VCaP (cell line): ENCODE measurements at regions not wholly inside any gene's neighbourhood (a gene's known extent, or its start where the extent isn't known, plus 50 kb on each side); places are given as distances from the start of the nearest gene placed in this dataset.
"Not testable (repeated sequence)": the region's sequence is repeated elsewhere in the genome, so short reads cannot be mapped to it uniquely, and the experiment has no call there.

Experiments
- H3K27ac ChIP-seq: fragments of 450-650 bp; 2 replicates; pipeline ENCODE4 v1.5.1; 2017
- TF ChIP-seq, protein P1 (sequence below): fragments of 450-650 bp; conservative IDR thresholded peaks from 2 replicates; pipeline ENCODE4 v1.5.1; 2017; ENCODE audit warnings: mild to moderate bottlenecking, moderate library complexity

DNA sequence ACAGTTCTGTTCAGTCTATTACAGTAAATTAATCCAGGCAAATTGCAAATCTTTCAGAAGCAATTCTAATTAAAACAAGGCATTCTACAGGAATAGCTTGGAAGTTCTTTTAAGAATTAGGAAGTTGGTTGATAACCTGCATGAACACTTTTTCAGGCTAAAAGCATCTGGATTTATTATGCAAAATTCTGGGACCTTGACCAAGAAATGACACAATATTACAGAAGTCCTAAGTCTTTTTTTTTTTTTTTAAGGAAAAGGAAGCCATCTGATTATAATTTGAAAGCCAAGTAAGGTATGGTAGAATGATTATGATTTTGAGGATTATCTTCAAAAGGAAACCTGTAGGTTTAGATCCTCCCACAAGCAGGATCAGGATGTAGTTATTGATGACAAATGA, 74.7 kb upstream of the KCNK2 start:
- no peak overlapping the region for H3K27ac ChIP-seq
- TF ChIP-seq, protein P1, sequence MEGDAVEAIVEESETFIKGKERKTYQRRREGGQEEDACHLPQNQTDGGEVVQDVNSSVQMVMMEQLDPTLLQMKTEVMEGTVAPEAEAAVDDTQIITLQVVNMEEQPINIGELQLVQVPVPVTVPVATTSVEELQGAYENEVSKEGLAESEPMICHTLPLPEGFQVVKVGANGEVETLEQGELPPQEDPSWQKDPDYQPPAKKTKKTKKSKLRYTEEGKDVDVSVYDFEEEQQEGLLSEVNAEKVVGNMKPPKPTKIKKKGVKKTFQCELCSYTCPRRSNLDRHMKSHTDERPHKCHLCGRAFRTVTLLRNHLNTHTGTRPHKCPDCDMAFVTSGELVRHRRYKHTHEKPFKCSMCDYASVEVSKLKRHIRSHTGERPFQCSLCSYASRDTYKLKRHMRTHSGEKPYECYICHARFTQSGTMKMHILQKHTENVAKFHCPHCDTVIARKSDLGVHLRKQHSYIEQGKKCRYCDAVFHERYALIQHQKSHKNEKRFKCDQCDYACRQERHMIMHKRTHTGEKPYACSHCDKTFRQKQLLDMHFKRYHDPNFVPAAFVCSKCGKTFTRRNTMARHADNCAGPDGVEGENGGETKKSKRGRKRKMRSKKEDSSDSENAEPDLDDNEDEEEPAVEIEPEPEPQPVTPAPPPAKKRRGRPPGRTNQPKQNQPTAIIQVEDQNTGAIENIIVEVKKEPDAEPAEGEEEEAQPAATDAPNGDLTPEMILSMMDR, result no peak

DNA sequence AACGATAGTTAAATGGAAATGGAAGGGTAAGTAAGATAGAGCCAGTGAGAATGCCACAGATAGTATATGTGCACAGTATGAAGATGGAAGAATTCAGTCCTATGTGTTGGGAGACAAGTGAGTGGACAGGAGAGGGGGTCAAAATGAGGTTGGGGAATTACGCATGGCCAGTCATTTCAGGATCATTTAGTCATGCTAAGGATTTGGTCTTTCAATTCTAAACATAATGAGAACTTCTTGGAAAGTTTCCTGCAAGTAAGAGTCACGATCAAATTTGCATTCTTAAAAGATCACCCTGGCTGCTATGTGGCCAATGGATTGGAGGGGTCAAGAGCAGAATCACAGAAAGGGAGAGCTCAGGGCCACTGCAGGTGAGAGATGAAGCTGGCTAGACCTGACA, 64.0 kb upstream of the KCNK2 start:
- TF ChIP-seq, protein P1, result no peak
- H3K27ac ChIP-seq, result no peak overlapping the region

DNA sequence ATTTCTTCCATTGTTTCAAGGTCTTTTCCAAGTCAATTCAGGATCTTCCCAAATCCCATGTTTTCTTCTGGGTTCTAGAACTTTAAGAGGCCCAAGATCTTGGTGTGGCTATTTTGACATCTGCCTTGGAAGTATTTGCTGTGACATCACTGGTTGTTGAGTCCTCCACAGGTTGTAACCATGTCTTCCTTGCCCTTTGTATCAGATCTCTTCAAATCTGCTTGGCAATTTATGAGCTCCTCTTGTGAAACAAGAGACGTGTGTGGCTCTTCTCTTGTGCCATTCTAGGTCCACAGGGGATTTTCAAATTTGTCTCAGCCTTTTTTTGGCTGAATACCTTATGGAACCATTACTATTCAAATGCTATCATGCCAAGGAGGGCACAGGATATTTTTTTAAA, 60.3 kb upstream of the KCNK2 start:
- TF ChIP-seq, protein P1, result no peak
- no peak overlapping the region for H3K27ac ChIP-seq

DNA sequence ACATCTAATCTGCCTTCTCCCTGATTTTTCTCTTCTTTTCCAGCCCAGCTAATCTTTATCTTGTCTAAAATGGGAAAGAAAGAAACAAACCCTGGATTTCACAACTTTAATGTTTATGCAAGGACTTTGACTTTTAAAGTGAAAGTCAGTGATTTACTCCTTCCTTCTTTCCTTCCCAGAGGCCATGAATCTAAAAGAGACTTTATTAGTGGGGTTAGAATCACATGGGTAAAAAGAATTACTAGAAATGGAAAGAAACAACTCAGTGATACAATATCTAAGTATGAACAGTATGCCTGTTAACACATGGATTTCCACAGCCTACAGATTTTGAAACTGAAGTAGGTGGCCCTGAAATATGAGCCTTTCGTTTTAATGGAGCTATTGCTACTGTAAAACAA, 59.8 kb upstream of the KCNK2 start:
- TF ChIP-seq, protein P1, result no peak

DNA sequence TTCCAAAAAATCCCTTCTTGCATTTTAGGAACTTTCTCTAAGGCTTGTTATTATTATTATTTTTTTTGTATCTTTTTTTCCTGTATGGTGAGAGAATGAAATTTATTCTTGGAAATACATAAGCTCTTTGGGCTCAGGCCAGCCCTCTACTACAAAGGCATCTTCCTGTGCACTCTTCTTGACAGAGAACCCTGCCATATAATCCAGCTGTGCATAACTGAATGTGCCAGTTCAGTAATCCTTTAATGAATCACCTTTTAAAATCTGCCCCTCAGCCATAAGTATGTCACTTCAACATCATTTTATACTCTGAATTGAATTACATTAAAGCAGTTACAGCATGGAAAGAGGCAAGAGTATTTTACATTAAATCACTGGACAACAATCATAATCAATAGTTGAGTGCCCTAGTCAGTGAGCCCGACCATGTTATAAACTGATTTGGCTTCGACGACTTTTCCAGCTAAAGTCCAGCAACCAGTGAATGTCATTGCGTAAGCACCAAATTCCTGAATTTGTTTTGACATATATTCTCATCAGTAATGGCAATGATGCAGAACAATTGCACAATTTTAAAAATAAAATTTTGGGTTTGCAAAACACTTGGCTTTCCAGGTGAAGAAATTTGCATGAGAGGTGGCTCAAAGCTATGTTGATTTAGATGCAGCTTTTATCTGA, 59.2 kb upstream of the KCNK2 start:
- H3K27ac ChIP-seq, result no peak overlapping the region
- TF ChIP-seq, protein P1, result no peak

More for the DNA sequence above, 59.8 kb upstream of the KCNK2 start:
- no peak overlapping the region for H3K27ac ChIP-seq

DNA sequence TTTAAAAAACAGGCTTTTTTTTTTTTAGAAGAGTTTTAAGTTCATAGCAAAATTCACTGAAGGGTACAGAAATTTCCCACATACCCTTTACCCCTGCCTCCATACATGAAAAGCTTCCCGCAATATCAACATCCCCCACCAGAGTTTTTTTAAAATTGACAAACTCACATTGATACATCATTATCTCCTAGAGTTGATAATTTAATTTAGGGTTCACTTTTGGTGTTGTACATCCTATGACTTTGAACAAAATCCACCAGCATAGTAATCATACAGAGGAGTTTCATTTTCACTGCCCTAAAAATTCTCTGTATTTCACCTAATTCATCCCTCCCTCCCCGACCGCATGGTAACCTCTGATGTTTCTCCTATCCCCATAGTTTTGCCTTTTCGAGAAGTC, 53.6 kb upstream of the KCNK2 start:
- H3K27ac ChIP-seq, result no peak overlapping the region
- TF ChIP-seq, protein P1, result no peak

DNA sequence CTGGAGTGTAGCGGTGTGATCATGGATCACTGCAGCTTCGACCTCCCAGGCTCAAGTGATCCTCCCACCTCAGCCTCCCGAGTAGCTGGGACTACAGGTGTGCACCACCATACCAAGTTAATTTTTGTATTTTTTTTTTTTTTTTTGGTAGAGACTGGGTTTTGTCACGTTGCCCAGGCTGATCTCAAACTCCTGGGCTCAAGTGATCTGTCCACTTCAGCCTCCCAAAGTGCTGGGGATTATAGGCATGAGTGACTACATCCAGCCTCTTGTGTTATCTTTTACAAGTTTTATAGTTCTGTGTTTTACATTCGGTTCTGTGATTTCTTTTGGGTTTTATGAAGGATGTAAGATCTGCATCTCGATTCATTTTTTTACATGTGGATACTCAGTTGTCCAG, 52.0 kb upstream of the KCNK2 start:
- not testable (repeated sequence) for H3K27ac ChIP-seq

DNA sequence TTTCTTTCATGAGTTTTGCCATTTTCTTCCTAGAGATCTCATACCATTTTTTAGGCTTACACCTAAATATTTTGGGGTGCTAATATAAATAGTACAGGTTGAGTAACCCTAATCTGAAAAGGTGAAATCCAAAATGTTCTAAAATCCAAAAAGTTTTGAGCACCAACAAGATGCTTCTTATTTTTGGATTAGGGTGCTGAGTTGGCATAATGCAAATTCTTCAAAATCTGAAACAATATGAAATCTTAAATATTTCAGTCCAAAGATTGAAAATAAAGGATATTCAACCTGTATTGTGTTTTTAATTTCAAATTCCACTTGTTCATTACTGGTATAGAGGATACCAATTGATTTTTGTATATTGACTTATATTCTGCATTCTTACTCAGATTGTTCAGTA, 51.1 kb upstream of the KCNK2 start:
- TF ChIP-seq, protein P1, result no peak
- no peak overlapping the region for H3K27ac ChIP-seq
